WTC11 (cell line): ENCODE measurements at regions not wholly inside any gene's neighbourhood (a gene's known extent, or its start where the extent isn't known, plus 50 kb on each side); places are given as distances from the start of the nearest gene placed in this dataset.

ENCODE experiments used
- ATAC-seq: fragments of 200-7000 bp; cut with Tn5 transposase; 2 replicates; pipeline ENCODE4 v1.10.0; 2021; ENCODE audit warnings: mild to moderate bottlenecking, moderate library complexity
- CTCF ChIA-PET: fragments of 300-600 bp; sonication (Branson Sonifier 250); formaldehyde crosslinking; loops from one replicate; lab custom pipeline; 2021; ENCODE audit warnings: antibody characterized with exemption; lab: Charles Lee
- POLR2A ChIA-PET: fragments of 350-600 bp; sonication (Branson Sonifier 250); formaldehyde crosslinking; loops from one replicate; lab custom pipeline; 2021; ENCODE audit warnings: antibody characterized with exemption; lab: Charles Lee
- DNase-seq: peaks from one replicate; pipeline ENCODE4 v3.0.0; 2021; ENCODE audit warnings: low spot score
- H3K27ac Mint-ChIP-seq: 2 replicates; pipeline ENCODE4 v1.8.0; 2021; ENCODE audit warnings: mixed read lengths
- H3K27me3 Mint-ChIP-seq: 2 replicates; pipeline ENCODE4 v1.8.0; 2021; ENCODE audit warnings: low read depth, mild to moderate bottlenecking, moderate library complexity, mixed read lengths
- H3K36me3 Mint-ChIP-seq: 2 replicates; pipeline ENCODE4 v1.8.0; 2021; ENCODE audit warnings: mixed read lengths
- H3K4me1 Mint-ChIP-seq: 2 replicates; pipeline ENCODE4 v1.8.0; 2022; ENCODE audit warnings: mixed read lengths
- H3K4me3 Mint-ChIP-seq: 2 replicates; pipeline ENCODE4 v1.8.0; 2021; ENCODE audit warnings: mild to moderate bottlenecking, moderate library complexity, mixed read lengths
- H3K9me3 Mint-ChIP-seq: 2 replicates; pipeline ENCODE4 v1.8.0; 2021; ENCODE audit warnings: mixed read lengths
- AR ChIP-seq: fragments of 250-450 bp; sonication (Bioruptor Pico); IDR thresholded peaks from 2 replicates; pipeline ENCODE4 v1.9.0; 2021; ENCODE audit warnings: mild to moderate bottlenecking
- ARID4B ChIP-seq: sonication (generic); formaldehyde crosslinking; IDR thresholded peaks from 2 replicates; pipeline ENCODE4 v1.8.0; 2023; ENCODE audit warnings: missing genetic modification reagents, mild to moderate bottlenecking, borderline replicate concordance
- ELF4 ChIP-seq: sonication (generic); formaldehyde crosslinking; IDR thresholded peaks from 2 replicates; pipeline ENCODE4 v1.8.1; 2022; ENCODE audit warnings: low read depth, mild to moderate bottlenecking, moderate library complexity, missing genetic modification reagents
- EMX1 ChIP-seq: fragments of 250-450 bp; sonication (Bioruptor Pico); IDR thresholded peaks from 2 replicates; pipeline ENCODE4 v1.8.0; 2021; ENCODE audit warnings: mild to moderate bottlenecking
- ESRRA ChIP-seq: sonication (generic); formaldehyde crosslinking; IDR thresholded peaks from 2 replicates; pipeline ENCODE4 v1.8.1; 2022; ENCODE audit warnings: mild to moderate bottlenecking, missing genetic modification reagents, borderline replicate concordance
- FOXJ3 ChIP-seq: sonication (generic); formaldehyde crosslinking; IDR thresholded peaks from 2 replicates; pipeline ENCODE4 v1.9.0; 2021; ENCODE audit warnings: missing genetic modification reagents, mild to moderate bottlenecking, borderline replicate concordance
- FOXK1 ChIP-seq: sonication (generic); formaldehyde crosslinking; IDR thresholded peaks from 2 replicates; pipeline ENCODE4 v1.8.0; 2022; ENCODE audit warnings: mild to moderate bottlenecking, moderate library complexity, missing genetic modification reagents
- GABPB1 ChIP-seq: sonication (generic); formaldehyde crosslinking; IDR thresholded peaks from 2 replicates; pipeline ENCODE4 v1.8.1; 2023; ENCODE audit warnings: mild to moderate bottlenecking, missing genetic modification reagents
- GRHL2 ChIP-seq: fragments of 250-450 bp; sonication (Bioruptor Pico); IDR thresholded peaks from 2 replicates; pipeline ENCODE4 v1.8.0; 2022; ENCODE audit warnings: mild to moderate bottlenecking, moderate library complexity; ENCODE audit not compliant: insufficient replicate concordance, severe bottlenecking
- HMGA2 ChIP-seq: fragments of 250-450 bp; sonication (Bioruptor Pico); IDR thresholded peaks from 2 replicates; pipeline ENCODE4 v1.4.0; 2021; ENCODE audit warnings: mild to moderate bottlenecking, moderate library complexity
- HMGXB4 ChIP-seq: sonication (generic); formaldehyde crosslinking; IDR thresholded peaks from 2 replicates; pipeline ENCODE4 v1.8.1; 2023; ENCODE audit warnings: mild to moderate bottlenecking, moderate library complexity, missing genetic modification reagents
- MXD4 ChIP-seq: fragments of 250-450 bp; sonication (Bioruptor Pico); IDR thresholded peaks from 2 replicates; pipeline ENCODE4 v1.8.0; 2021; ENCODE audit warnings: mild to moderate bottlenecking, moderate library complexity, borderline replicate concordance
- NFATC4 ChIP-seq: fragments of 250-450 bp; sonication (Bioruptor Pico); IDR thresholded peaks from 2 replicates; pipeline ENCODE4 v1.9.0; 2021; ENCODE audit warnings: mild to moderate bottlenecking
- NFYB ChIP-seq: sonication (generic); formaldehyde crosslinking; conservative IDR thresholded peaks from 2 replicates; pipeline ENCODE4 v1.8.0; 2022; ENCODE audit warnings: low read depth, missing genetic modification reagents
- RELA ChIP-seq: sonication (generic); formaldehyde crosslinking; IDR thresholded peaks from 2 replicates; pipeline ENCODE4 v1.8.1; 2022; ENCODE audit warnings: missing genetic modification reagents, mild to moderate bottlenecking, borderline replicate concordance
- SMAD3 ChIP-seq: sonication (generic); formaldehyde crosslinking; IDR thresholded peaks from 2 replicates; pipeline ENCODE4 v1.8.0; 2022; ENCODE audit warnings: missing genetic modification reagents, mild to moderate bottlenecking, borderline replicate concordance
- ZMAT4 ChIP-seq: fragments of 250-450 bp; sonication (Bioruptor Pico); IDR thresholded peaks from 2 replicates; pipeline ENCODE4 v1.9.0; 2021; ENCODE audit warnings: mild to moderate bottlenecking
- ZNF138 ChIP-seq: sonication (generic); formaldehyde crosslinking; conservative IDR thresholded peaks from 2 replicates; pipeline ENCODE4 v1.8.1; 2022; ENCODE audit warnings: mild to moderate bottlenecking, moderate library complexity, missing genetic modification reagents
- ZNF232 ChIP-seq: sonication (generic); formaldehyde crosslinking; IDR thresholded peaks from 2 replicates; pipeline ENCODE4 v1.8.0; 2022; ENCODE audit warnings: mild to moderate bottlenecking, missing genetic modification reagents
- ZNF317 ChIP-seq: sonication (generic); formaldehyde crosslinking; IDR thresholded peaks from 2 replicates; pipeline ENCODE4 v1.8.1; 2023; ENCODE audit warnings: low read depth, mild to moderate bottlenecking, moderate library complexity, missing genetic modification reagents, borderline replicate concordance
- ZNF396 ChIP-seq: fragments of 250-450 bp; sonication (Bioruptor Pico); IDR thresholded peaks from 2 replicates; pipeline ENCODE4 v1.8.0; 2021; ENCODE audit warnings: mild to moderate bottlenecking, moderate library complexity, borderline replicate concordance
- ZNF425 ChIP-seq: fragments of 250-450 bp; sonication (Bioruptor Pico); conservative IDR thresholded peaks from 2 replicates; pipeline ENCODE4 v1.9.0; 2021; ENCODE audit warnings: mild to moderate bottlenecking
- TF ChIP-seq, protein P1 (sequence below): sonication (generic); formaldehyde crosslinking; IDR thresholded peaks from 2 replicates; pipeline ENCODE4 v1.8.1; 2022; ENCODE audit warnings: low read depth, missing genetic modification reagents, borderline replicate concordance

GRCh38 chr5:89452081-89452480, 569.1 kb upstream of the MEF2C start:
- Mint-ChIP-seq H3K36me3 (no peaks in the 10 kb centered on the region), H3K4me1 (peaks cover 44% of the 10 kb centered on the region), H3K4me3 (no peak overlapping the region), H3K27me3 (no peaks in the 10 kb centered on the region), H3K27ac (no peak overlapping the region), H3K9me3 (no peaks in the 10 kb centered on the region; the same call in 1 of the 2 replicates)
- ChIA-PET POLR2A (no interaction called here), CTCF (no interaction called here)
- DNase-seq (no peak), ATAC-seq (no peak; the same call in 1 of the 2 replicates)
- TF ChIP-seq ZNF232 (no peak), HMGA2 (CRISPR knock-in tag) (no peak), ZMAT4 (CRISPR knock-in tag) (no peak), RELA (no peak), ESRRA (CRISPR knock-in tag) (no peak), NFYB (no peak), MXD4 (CRISPR knock-in tag) (no peak), ZNF396 (CRISPR knock-in tag) (no peak), ZNF317 (CRISPR knock-in tag) (no peak), ARID4B (CRISPR knock-in tag) (no peak), FOXK1 (CRISPR knock-in tag) (no peak), EMX1 (CRISPR knock-in tag) (no peak), ZNF425 (no peak), HMGXB4 (CRISPR knock-in tag) (no peak), ZNF138 (CRISPR knock-in tag) (no peak)
- TF ChIP-seq, protein P1, sequence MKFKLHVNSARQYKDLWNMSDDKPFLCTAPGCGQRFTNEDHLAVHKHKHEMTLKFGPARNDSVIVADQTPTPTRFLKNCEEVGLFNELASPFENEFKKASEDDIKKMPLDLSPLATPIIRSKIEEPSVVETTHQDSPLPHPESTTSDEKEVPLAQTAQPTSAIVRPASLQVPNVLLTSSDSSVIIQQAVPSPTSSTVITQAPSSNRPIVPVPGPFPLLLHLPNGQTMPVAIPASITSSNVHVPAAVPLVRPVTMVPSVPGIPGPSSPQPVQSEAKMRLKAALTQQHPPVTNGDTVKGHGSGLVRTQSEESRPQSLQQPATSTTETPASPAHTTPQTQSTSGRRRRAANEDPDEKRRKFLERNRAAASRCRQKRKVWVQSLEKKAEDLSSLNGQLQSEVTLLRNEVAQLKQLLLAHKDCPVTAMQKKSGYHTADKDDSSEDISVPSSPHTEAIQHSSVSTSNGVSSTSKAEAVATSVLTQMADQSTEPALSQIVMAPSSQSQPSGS: no peak

GRCh38 chr5:89451263-89451662, 568.3 kb upstream of the MEF2C start:
- Mint-ChIP-seq H3K9me3 (no peaks in the 10 kb centered on the region; the same call in 1 of the 2 replicates), H3K4me3 (no peak overlapping the region), H3K4me1 (peaks cover 47% of the 10 kb centered on the region), H3K27ac (no peak overlapping the region), H3K36me3 (no peaks in the 10 kb centered on the region), H3K27me3 (no peaks in the 10 kb centered on the region)
- ChIA-PET POLR2A (no interaction called here), CTCF (no interaction called here)
- ATAC-seq: peak; percentile 52; the same call in 1 of the 2 replicates
- DNase-seq: no peak
- no peak for TF ChIP-seq NFATC4
- TF ChIP-seq SMAD3 (CRISPR knock-in tag): no peak
- no peak for TF ChIP-seq GABPB1
- TF ChIP-seq ZNF138 (CRISPR knock-in tag): no peak
- no peak for TF ChIP-seq ELF4
- TF ChIP-seq FOXJ3 (CRISPR knock-in tag): no peak
- no peak for TF ChIP-seq ZNF232
- no peak for TF ChIP-seq AR (CRISPR knock-in tag)
- TF ChIP-seq GRHL2: no peak
